C4-2B (cell line): ENCODE measurements at regions not wholly inside any gene's neighbourhood (a gene's known extent, or its start where the extent isn't known, plus 50 kb on each side); places are given as distances from the start of the nearest gene placed in this dataset.

ENCODE experiments used
- H3K27ac ChIP-seq: fragments of 450-650 bp; 2 replicates; pipeline ENCODE4 v1.5.1; 2017
- ZFX ChIP-seq: fragments of 450-650 bp; IDR thresholded peaks from 2 replicates; pipeline ENCODE4 v1.6.1; 2017
- TF ChIP-seq, protein P1 (sequence below): fragments of 450-650 bp; conservative IDR thresholded peaks from 2 replicates; pipeline ENCODE4 v1.5.1; 2017; ENCODE audit warnings: mild to moderate bottlenecking

DNA sequence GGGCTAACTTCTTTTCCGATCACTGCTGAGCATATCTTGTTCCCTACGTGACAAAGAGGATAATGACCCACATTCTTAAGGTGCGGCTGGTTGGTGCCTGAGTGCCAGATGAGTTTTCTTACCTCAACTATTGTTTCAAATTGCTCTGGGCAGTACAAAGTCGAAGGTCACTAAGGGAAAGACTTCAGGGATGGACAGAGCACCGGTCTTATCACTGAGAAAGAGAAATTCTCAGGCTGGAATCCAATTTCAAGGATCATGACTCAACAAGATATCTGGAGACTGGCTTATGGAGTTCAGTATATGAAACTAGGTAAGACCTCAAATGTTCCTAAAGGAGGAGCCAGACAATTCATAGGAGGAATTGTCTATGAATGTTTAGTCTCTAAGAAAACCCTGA, 780.3 kb downstream of the SUGCT start:
- TF ChIP-seq ZFX: no peak
- TF ChIP-seq, protein P1, sequence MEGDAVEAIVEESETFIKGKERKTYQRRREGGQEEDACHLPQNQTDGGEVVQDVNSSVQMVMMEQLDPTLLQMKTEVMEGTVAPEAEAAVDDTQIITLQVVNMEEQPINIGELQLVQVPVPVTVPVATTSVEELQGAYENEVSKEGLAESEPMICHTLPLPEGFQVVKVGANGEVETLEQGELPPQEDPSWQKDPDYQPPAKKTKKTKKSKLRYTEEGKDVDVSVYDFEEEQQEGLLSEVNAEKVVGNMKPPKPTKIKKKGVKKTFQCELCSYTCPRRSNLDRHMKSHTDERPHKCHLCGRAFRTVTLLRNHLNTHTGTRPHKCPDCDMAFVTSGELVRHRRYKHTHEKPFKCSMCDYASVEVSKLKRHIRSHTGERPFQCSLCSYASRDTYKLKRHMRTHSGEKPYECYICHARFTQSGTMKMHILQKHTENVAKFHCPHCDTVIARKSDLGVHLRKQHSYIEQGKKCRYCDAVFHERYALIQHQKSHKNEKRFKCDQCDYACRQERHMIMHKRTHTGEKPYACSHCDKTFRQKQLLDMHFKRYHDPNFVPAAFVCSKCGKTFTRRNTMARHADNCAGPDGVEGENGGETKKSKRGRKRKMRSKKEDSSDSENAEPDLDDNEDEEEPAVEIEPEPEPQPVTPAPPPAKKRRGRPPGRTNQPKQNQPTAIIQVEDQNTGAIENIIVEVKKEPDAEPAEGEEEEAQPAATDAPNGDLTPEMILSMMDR: no peak
- no peak overlapping the region for H3K27ac ChIP-seq
